HCEC 1CT (cell line): ENCODE measurements at regions not wholly inside any gene's neighbourhood (a gene's known extent, or its start where the extent isn't known, plus 50 kb on each side); places are given as distances from the start of the nearest gene placed in this dataset.

Experiments used
- DNase-seq: peaks from one replicate; pipeline ENCODE4 v3.0.0-alpha.2; 2017

GRCh38 chr20:50274570-50275430 lies 84.2 kb downstream of the CEBPB start:
- no peak for DNase-seq

GRCh38 chr20:50276119-50277063 lies 85.8 kb downstream of the CEBPB start:
- DNase-seq: no peak

- DNase-seq: no peak
Observed at GRCh38 chr20:50277064-50277415, 86.4 kb downstream of the CEBPB start.

GRCh38 chr20:50277460-50278376 lies 87.1 kb downstream of the CEBPB start:
- no peak for DNase-seq

DNA sequence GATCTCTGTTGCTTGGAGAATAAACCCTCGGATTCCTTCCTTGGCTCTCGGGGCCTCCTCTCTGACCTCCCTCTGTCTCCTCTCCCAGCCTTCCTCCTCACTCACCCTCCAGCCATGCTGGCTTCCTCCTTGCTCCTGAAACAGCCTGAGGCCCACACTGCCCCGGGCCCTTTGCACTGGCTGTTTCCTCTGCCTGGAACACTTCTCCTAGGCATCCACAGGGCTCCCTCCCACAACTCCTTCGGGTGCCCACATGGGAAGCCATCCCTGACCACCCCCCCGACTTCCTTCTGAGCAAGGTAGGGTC lies 87.7 kb downstream of the CEBPB start:
- no peak for DNase-seq

DNA sequence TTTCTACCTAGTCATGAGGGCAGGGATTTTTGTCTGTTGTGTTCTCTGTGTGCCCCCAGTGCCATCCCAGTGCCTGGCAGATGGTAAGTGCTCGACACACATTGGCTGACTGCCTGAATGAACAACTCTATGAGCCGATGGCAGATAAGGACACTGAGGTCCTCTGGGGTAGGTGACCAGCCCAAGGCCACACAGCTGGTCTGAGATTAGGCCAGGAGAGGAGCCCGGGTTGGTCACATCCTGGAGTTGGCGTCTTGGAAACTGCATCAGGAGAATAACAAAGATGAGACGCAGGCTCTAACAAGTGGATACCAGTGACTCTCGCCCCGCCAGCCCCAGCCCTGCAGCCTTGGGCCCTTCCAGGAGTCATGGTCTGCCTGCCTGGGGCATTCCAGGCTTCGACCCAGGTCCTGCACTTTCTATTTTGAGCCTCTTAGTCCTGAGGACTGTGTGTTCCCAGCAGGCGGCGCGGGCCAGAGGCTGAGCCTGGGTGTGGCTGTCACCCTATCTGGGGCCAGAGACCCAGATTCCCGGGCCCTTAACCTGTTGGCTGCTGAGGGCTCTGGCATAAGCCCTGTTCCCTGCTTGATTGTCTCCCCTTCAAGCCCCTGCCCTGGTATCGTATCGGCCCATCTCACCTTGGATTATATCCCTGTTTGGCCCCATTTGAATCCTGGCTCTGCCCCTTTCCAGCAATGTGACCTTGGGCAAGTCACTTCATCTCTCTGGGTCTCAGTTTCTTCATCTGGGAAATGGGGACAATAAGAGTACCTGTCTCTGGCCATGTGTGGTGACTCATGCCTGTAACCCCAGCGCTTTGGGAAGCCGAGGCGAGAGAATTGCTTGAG lies 88.3 kb downstream of the CEBPB start:
- DNase-seq: peak; percentile 43

DNA sequence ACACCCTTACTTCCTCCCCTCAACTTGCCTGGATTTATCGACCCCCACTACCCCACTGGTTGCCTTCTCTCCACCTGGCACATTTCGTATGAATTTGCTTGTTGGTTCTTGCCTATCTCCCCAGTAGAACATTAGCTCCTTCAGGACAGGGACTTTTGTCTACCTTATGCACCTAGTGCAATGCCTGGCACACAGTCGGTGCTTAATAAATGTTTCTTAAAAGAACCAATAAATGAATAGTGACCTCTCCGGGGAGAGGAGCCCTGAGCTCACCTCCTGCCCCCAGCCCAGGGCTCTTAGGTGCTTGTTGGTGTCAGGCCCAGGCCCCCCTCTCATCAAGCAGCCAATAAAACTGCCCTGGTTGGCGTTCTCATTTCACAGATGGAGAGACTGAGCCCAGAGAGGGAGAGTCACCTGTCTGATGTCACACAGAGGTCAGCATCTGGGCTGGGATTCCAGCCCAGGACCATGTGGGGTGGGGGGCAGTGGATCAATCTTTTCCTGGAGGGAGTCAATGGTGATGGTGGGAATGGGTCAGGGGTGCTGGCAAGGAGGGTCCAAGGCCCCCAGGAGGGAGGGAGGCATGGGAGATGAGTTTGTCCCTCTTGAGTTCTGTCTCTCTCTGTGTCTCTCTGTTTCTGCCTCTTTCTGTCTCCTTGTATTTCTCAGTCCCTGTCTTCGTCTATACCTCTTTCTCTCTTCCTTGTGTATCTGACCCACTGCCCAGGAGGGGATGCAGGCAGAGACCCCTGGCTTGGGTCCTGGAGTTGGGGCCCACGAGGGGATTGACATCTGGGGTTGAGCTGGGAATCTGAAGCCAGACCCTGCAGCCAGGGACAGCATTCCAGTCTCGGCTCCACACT lies 89.6 kb downstream of the CEBPB start:
- no peak for DNase-seq

- no peak for DNase-seq
Observed at GRCh38 chr20:50280851-50281655, 90.4 kb downstream of the CEBPB start.

DNA sequence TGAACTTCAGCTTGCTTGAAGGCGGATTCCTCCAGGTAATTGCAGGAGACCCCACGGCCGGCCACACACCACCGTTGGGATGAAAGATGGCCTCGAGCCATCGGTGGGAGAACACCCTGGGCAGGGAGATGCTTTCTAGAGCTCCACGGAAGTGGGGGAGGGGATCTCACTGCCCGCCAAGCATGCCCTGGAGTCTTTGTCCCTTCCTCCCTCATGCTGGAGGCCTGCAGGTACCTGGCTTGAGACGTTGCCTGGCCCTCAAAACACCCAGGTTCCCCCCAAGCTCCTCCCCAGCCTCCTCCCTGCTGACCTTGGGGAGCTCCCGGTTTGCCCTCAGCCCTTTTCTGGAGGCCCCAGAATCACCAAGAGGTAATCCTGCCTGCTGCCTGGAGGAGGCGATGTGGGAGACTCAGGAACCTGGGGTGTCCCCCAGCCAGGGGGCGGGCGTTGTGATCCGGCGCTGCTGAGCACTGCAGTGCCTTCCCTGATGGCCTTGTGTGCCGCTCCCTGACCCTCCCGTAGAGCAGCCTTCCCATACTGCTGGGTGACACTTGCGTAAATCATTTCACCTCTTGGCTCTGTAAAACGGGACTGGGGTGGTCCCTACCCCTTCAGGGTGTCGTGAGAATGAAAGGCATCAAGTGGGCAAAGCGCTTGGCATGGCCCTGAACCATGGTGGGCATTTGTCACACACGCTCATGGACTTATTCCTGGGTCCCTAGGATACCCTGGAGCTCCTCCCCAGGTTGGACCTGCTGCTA lies 91.4 kb downstream of the CEBPB start:
- no peak for DNase-seq

DNA sequence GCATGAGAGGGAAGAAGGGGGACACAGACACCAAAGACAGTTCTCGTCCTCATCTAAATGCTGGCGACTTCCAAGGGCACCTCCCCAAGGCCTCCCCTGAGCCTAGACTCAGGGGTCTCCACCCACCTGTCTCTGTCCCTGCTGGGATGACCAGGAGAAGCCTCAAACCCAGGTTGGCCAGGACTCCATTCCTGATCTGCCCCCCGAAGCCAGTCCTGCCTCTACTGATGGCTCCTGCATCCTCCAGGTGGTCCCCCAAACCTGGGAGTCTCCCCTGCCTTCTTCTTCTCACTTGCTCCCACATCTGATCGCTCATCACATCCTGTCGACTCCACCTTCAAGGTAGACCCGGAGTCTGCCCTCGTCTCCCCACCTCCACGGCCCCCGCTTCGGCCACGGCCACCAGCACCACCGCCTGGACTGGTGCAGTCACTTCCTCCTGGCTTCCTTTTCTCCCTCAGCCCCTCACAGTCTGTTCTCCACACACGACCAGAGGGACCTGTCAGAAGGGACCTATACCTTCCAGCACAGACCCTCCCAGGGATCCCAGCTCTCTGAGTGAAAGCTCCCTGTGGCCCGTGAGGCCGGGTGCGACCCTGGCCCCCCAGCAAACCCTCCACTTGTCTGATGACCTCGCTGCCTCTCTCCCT lies 92.1 kb downstream of the CEBPB start:
- no peak for DNase-seq

GRCh38 chr20:50283370-50283769 lies 92.7 kb downstream of the CEBPB start:
- no peak for DNase-seq

DNA sequence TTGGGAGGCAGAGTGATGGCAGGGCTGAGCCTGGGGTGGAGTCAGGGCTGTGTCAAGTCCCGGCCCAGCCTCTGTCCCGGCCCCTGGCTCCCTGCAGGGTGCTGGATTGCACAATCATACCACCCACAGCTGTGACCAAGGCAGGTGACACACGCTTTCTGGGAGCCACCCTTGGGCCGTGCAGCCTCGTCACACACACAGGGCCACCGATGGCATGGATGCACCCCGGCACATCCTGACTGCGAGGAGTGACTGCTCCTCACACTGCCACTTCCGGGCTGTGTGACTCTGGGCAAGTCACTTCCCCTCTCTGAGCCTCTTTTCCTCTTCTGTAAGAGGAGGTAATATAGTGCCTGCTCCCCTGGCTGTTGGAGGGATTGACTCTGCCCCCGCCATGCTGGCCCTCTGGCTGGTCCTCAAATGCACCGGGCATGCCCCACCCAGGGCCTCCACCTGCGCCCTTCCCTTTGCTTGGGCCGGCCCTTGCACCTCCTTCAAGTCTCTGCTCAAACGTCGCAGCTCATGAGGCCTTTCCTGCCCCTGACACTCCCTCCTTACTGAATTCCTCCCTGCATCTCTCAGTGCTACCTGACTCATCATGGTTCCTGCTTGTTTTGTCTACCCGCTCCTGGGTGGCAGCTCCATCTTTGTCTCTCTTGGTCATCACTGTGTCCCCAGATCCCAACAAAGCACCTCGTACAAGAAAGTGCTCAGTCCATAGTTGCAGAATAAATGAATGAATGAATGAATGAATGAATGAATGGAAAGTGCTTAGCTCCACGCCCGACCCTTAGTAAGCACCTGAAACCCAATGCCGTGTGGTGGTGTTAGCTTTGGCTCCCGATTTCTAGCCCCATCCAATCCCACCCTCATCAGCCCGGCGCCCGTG lies 93.5 kb downstream of the CEBPB start:
- DNase-seq: peak; percentile 51

DNA sequence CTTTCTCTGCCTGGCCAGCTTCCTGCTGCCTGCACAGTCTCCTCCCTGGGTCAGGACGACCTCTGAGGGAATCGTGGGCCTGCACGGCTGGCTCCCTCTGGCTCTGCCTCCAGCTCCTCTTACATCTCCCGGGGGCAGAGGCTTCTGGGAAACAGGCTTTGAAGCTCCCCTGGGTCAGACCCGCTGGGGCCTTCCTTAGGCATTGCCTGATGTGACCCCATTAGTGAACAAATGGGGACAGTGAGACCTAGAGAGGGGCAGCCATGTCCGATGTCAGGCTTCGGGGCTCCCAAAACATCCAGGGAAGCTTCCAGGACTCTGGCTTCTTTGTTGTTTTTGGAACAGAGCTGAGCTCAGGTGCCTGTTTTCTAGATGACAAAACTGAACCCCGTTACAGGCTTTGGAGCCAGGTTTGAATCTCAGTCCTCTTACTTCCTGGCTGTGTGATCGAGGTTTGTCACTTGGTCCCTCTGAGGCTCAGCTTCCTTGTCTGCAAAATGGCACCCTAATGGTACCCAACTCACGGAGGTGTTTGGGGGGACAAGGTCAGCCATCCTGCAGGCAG lies 94.3 kb downstream of the CEBPB start:
- DNase-seq: no peak

DNA sequence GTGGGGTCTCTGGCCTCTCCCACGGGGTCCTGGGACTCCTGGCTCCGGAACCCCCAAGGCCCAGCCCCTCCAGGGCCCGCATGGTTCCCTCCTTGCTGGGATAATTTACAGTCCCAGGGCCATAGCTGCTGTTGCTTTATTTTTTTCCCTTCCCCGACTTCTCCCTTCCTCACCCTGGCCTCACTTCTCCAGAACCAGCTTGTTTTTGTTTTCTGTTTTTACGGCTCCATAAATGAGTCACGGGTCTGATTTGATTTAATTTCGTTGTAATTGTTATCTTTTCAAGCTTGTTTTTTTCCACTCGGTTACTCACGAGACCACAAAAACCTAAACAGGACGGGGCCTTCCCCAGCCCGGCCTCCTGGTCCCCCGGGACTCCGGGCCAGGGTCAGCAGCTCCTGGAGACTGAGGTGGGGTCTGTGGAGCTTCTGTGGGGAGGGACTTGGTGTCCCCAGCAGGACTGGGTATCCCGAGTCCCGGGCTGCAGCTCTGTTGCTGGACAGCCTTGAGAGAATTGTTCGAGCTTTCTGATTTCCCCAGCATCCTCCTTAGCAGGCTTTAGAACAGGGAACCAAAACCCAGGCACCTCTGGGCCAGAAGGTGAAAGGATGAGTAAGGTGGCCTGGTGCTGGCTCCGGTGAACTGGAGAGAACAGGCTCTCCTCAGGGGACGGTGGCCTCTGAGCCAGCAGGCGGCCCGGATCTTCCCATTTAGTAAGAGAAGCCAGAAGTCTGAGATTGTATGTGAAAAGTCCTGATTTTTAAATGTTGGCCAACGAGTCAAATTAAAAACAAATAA lies 94.9 kb downstream of the CEBPB start:
- peak; percentile 54 for DNase-seq

DNA sequence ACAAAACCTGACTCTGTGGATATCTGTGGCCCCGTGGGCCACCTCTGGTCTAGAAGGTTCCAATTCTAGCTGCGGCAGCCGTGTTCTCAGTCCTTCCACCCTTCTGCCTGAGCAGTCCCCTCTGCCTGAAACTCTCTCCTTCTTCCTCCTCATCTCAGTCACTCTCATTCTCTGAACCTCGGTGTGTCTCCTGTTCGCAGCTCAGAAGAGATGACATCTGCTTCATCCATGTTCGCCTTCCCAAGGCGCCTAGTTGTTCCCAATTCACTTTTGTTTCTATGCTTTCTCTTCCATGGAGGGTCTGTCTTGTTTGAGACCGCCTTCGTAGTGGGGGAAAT lies 95.5 kb downstream of the CEBPB start:
- no peak for DNase-seq

DNA sequence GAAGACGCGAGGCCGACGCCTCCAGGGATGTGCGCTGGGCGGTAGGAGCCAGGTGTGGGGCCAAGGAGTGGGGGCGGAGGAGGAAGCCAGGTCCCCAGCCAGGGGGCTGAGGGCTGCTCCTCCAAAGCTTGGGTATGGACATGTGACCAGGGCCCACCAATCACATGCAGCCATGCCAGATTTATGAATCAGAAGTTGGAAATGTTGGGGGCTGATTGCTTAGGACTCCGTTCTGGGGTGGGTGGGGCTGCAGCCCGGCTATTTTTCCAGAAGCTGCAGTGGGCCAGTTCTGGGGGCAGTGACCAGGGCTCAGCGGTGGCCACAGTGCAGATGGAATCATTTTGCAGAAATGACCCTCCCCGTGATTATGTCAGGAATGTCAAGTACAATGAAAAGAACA lies 96.0 kb downstream of the CEBPB start:
- DNase-seq: peak; percentile 73

- DNase-seq: no peak
Observed at GRCh38 chr20:50287512-50287911, 96.9 kb downstream of the CEBPB start.
